Calu3 (cell line): ENCODE measurements at regions not wholly inside any gene's neighbourhood (a gene's known extent, or its start where the extent isn't known, plus 50 kb on each side); places are given as distances from the start of the nearest gene placed in this dataset.

Experiments
- BruUV-seq: library from RNA; stranded (reverse); fragments of 400-500 nt; replicated peaks from 2 replicates; lab custom pipeline; 2021; lab: Mats Ljungman, UMichigan
- CTCF ChIA-PET: fragments of 300-600 bp; sonication (Branson Sonifier 250); formaldehyde crosslinking; loops from one replicate; lab custom pipeline; 2022; ENCODE audit warnings: antibody characterized with exemption; lab: Charles Lee
- DNase-seq: peaks from one replicate; pipeline ENCODE4 v3.0.0; 2022
- H3K27ac Mint-ChIP-seq: one replicate; pipeline ENCODE4 v1.8.0; 2022; ENCODE audit warnings: mixed read lengths; ENCODE audit not compliant: unreplicated experiment
- H3K27me3 Mint-ChIP-seq: one replicate; pipeline ENCODE4 v1.8.0; 2022; ENCODE audit warnings: mixed read lengths; ENCODE audit not compliant: unreplicated experiment
- H3K36me3 Mint-ChIP-seq: one replicate; pipeline ENCODE4 v1.8.0; 2022; ENCODE audit warnings: mild to moderate bottlenecking, moderate library complexity, mixed read lengths; ENCODE audit not compliant: insufficient read depth, unreplicated experiment
- H3K4me1 Mint-ChIP-seq: one replicate; pipeline ENCODE4 v1.8.0; 2022; ENCODE audit warnings: mild to moderate bottlenecking, low read depth, mixed read lengths; ENCODE audit not compliant: unreplicated experiment
- H3K4me3 Mint-ChIP-seq: one replicate; pipeline ENCODE4 v1.8.0; 2022; ENCODE audit warnings: mild to moderate bottlenecking, low read depth, moderate library complexity, mixed read lengths; ENCODE audit not compliant: unreplicated experiment
- H3K9me3 Mint-ChIP-seq: one replicate; pipeline ENCODE4 v1.8.0; 2022; ENCODE audit warnings: low read depth, mixed read lengths; ENCODE audit not compliant: unreplicated experiment
- CTCF ChIP-seq: fragments of 200-600 bp; IDR thresholded peaks from one replicate; pipeline ENCODE4 v1.8.0; 2022; ENCODE audit warnings: antibody characterized with exemption; ENCODE audit not compliant: unreplicated experiment
- intact Hi-C: fragments of 100-400 bp; cut with micrococcal nuclease; formaldehyde crosslinking; loops from one replicate; pipeline ENCODE4 v1.10.0; 2022; ENCODE audit not compliant: unreplicated experiment

GRCh38 chr1:17952506-17952905, 155.1 kb upstream of the IGSF21 start:
- intact Hi-C loops: no loop called here
- CTCF ChIA-PET: no interaction called here
- no TSS peak for BruUV-seq
- Mint-ChIP-seq H3K27ac (no peak overlapping the region), H3K4me1 (no peaks in the 10 kb centered on the region), H3K9me3 (no peaks in the 10 kb centered on the region), H3K36me3 (no peaks in the 10 kb centered on the region), H3K27me3 (peaks cover 61% of the 10 kb centered on the region), H3K4me3 (no peak overlapping the region)
- DNase-seq: no peak
- no peak for TF ChIP-seq CTCF

- intact Hi-C loops: no loop called here
- BruUV-seq: no TSS peak
- H3K27ac Mint-ChIP-seq: no peak overlapping the region
- DNase-seq: no peak
- H3K9me3 Mint-ChIP-seq: no peaks in the 10 kb centered on the region
- no peak for TF ChIP-seq CTCF
- H3K4me1 Mint-ChIP-seq: no peaks in the 10 kb centered on the region
- H3K36me3 Mint-ChIP-seq: no peaks in the 10 kb centered on the region
- no peak overlapping the region for H3K4me3 Mint-ChIP-seq
- CTCF ChIA-PET: no interaction called here
- H3K27me3 Mint-ChIP-seq: peaks cover 68% of the 10 kb centered on the region
These were observed 153.7 kb upstream of the IGSF21 start for GRCh38 chr1:17953921-17954320.

GRCh38 chr1:17955302-17956285, 152.0 kb upstream of the IGSF21 start:
- Mint-ChIP-seq H3K4me3 (no peak overlapping the region), H3K36me3 (no peaks in the 10 kb centered on the region), H3K4me1 (no peaks in the 10 kb centered on the region), H3K27me3 (peaks cover 66% of the 10 kb centered on the region), H3K27ac (no peak overlapping the region), H3K9me3 (no peaks in the 10 kb centered on the region)
- intact Hi-C loops: no loop called here
- no peak for DNase-seq
- BruUV-seq: no TSS peak
- no peak for TF ChIP-seq CTCF
- CTCF ChIA-PET: no interaction called here

GRCh38 chr1:17957588-17958267, 149.9 kb upstream of the IGSF21 start:
- CTCF ChIA-PET: no interaction called here
- H3K27ac Mint-ChIP-seq: no peak overlapping the region

More at GRCh38 chr1:17957588-17958267, 149.9 kb upstream of the IGSF21 start:
- Mint-ChIP-seq H3K36me3 (no peaks in the 10 kb centered on the region), H3K4me3 (no peak overlapping the region), H3K4me1 (no peaks in the 10 kb centered on the region), H3K27me3 (peaks cover 66% of the 10 kb centered on the region), H3K9me3 (no peaks in the 10 kb centered on the region)
- no TSS peak for BruUV-seq
- intact Hi-C loops: no loop called here
- no peak for TF ChIP-seq CTCF
- no peak for DNase-seq
